ENCODE measurements at regions not wholly inside any gene's neighbourhood (a gene's known extent, or its start where the extent isn't known, plus 50 kb on each side); places are given as distances from the start of the nearest gene placed in this dataset.

GRCh38 chr1:42033629-42034028 is 114.9 kb upstream of the HIVEP3 start:
- no peak for DNase-seq

GRCh38 chr1:42017730-42018129 is 99.0 kb upstream of the HIVEP3 start:
- DNase-seq = no peak

- DNase-seq = no peak
Observed at GRCh38 chr1:42017259-42017658, 98.5 kb upstream of the HIVEP3 start.

DNA sequence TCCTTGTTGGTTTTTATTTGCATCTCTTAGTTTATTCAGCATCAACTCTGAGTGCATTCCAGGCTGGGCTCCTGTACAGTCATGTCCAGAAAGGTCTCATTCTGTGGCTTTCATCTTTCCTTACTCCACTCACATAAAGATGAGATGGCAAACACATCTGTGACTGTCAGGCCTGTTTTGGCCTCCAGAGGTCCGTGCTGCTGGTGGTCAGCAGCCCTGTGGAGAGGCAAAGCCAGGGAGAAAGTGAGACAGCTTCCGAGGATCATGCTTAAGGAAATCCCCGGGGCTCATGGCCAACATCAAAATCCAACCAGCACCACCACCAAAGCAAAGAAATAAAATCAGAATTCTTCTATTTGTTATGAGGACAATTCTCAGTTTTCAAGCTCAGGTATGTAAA is 96.1 kb upstream of the HIVEP3 start:
- no peak for DNase-seq

- no peak for DNase-seq
Observed at GRCh38 chr1:42013881-42014470, 95.3 kb upstream of the HIVEP3 start.

GRCh38 chr1:42012852-42013251 is 94.1 kb upstream of the HIVEP3 start:
- DNase-seq = no peak

DNA sequence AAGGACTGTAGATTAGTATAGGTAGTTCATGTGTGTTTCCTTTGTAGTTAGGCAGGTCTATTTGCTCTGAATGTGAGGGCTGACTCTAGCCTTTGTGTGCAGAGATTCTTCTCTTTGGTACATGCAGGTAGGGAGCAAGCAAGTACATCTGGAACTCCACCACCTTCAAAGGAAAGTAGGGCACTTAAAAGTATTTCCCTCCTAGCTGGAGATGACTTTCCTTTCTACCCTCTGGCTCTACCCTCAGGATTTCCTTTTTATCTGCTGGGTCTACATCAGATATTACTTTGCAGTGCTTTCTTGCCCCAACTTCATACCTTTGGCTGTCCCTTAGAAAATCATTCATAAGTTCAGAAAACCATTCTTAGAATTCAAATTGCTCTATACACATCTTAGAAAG is 91.7 kb upstream of the HIVEP3 start:
- no peak for DNase-seq

DNA sequence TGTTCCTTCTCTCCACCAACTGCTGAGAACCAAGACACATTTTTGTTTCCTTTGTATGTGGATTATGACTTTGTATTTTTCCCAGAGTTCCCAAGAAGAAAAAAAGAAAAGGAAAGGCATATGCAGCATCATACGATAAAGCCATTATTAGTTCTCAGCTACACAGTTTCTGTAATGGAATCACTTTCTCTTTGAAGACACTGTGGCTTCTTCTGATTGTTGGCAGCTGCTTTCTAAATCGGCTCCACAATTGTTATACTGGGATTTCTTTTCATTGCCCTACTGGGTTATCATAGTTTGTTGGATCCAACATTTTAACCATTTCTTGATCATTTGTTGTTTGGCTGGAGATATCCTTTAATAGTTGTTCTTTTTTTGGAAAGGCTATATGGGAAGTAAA is 89.5 kb upstream of the HIVEP3 start:
- no peak for DNase-seq

DNA sequence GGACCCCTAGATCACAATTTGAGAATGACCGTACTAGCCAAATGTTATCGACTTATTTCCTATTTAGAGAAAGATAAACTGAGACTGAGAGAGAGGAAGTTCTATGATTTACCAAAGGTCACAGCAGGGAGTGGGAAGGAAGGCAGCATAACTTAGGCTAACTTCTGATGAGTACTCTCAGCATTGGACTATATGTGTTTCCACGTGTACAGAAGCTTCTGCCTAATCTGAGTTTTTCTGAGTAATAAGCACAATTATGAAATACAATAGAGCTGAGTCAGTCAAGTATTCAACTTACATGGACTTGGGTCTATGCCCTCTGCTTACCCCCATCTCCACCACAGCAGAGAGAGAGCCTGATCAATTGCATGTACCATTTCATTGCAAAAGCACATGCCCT is 88.1 kb upstream of the HIVEP3 start:
- no peak for DNase-seq

GRCh38 chr1:42006093-42006492 is 87.4 kb upstream of the HIVEP3 start:
- DNase-seq = no peak

DNA sequence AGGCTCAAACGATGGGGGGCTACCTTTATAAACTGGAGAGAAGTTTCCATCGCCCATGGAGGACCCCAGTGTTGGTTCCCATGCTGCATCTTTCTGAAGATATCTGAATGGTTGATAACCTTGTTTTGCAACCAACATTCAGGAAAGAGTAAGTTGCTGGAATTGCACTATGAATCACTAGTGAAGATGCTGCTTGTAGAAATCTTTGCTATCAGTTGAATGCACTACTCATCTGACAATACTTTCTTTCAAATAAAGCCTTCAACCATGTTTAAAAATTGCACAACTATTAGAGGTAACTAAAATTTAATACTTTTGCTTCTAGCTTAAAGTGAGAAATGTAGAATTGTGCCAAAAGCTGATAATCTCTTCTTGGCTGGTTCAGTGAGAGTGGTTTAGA is 86.8 kb upstream of the HIVEP3 start:
- DNase-seq = no peak

- no peak for DNase-seq
Observed at GRCh38 chr1:42004860-42005259, 86.1 kb upstream of the HIVEP3 start.

- no peak for DNase-seq
Observed at GRCh38 chr1:42004322-42004721, 85.6 kb upstream of the HIVEP3 start.

GRCh38 chr1:42003433-42003832 is 84.7 kb upstream of the HIVEP3 start:
- DNase-seq = no peak

GRCh38 chr1:42002220-42002619 is 83.5 kb upstream of the HIVEP3 start:
- DNase-seq = no peak

DNA sequence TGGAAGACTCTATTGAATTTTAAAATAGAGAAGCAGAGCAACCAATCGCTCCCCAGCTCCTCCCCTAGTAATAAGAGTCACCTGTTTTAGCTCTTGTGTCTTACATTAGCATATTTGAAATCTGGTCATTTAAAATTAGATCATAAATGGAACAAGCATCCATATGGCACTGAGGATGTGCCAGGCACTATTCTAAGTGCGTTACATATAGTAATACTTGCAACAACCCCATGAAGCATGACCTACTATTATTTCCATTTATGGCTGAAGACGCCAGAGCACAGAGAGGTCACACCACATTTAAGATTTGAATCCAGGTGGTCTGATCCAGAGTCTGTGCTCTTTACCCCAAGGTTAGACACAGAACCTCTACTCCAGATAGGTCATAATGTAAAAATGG is 82.0 kb upstream of the HIVEP3 start:
- DNase-seq = no peak

DNA sequence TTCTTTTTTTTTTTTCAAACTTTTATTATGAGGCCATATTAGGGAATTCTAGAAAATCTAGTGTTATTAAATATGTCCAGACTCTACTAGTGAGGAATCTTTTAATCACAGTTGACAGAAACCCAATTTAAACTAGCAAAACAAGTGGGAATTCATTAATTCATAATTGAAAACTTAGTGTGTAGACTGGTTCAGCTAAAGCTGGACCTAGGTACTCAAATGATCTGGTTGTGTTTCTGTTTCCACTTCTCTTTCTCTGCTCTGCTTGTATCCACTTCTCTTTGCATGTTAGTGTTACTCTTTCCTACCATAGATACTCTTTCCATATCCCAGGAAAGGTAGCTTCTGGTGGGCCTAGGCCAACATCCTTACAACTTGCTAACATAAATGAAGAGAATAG is 81.2 kb upstream of the HIVEP3 start:
- DNase-seq = no peak

- DNase-seq = no peak
Observed at GRCh38 chr1:41998250-41998649, 79.5 kb upstream of the HIVEP3 start.

- no peak for DNase-seq
Observed at GRCh38 chr1:41997153-41997552, 78.4 kb upstream of the HIVEP3 start.

GRCh38 chr1:41995441-41996130 is 76.9 kb upstream of the HIVEP3 start:
- DNase-seq = no peak

GRCh38 chr1:41994195-41994894 is 75.6 kb upstream of the HIVEP3 start:
- DNase-seq = no peak

- DNase-seq = no peak
Observed at GRCh38 chr1:41983451-41983850, 64.7 kb upstream of the HIVEP3 start.

DNA sequence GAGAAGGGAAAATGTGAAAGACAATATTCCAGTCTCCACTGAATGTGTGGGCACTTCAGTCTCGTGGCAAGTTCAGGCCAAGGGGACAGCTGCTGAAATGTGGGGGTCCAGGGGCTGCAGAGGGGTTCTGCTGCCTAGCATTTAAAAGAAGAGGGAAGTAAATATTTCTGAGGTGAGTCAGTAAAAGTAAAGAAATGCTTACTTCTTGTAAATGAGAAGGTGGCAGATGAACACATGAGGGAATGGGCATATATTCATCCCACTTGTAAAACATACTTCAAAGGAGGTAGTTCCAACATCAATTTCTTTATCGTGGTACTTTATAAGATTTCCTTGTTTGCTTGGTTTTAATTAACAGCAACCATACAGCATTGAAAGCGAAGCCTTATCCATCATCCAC is 63.1 kb upstream of the HIVEP3 start:
- no peak for DNase-seq

GRCh38 chr1:41980827-41981653 is 62.3 kb upstream of the HIVEP3 start:
- DNase-seq = no peak

Data from eye (tissue), 1 donor.